ENCODE measurements at regions not wholly inside any gene's neighbourhood (a gene's known extent, or its start where the extent isn't known, plus 50 kb on each side); places are given as distances from the start of the nearest gene placed in this dataset.

DNA sequence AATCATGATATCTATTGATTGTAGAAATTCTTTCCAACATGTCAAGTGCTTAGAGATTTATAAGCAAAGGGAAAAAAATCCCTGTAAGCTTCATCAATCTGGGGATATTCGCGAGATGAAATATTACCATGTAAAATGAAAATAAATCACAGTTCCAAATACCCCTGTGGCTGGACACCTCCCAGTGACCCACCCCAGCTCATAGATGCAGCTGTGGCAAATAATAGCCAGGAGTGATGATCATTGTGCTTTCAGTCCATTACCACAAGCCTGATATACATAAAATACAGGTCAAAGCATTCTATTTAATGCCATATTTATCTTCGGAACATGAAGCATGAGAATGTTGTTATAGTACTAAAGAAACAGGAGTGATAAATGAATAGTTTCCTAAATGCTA lies 274.9 kb upstream of the LRRC7 start:
- Histone ChIP-seq H4K91ac (ENCODE audit: low read depth, low read length) (no peak overlapping the region), H3K4me1 (ENCODE audit: control insufficient read depth in 1 of 2, insufficient read depth in 2 of 2, low read length in 2 of 2) (no peaks in the 10 kb centered on the region), H2AK5ac (ENCODE audit: low read length) (no peak overlapping the region), H3K4me3 (ENCODE audit: low read depth, low read length) (no peak overlapping the region), H3K23ac (ENCODE audit: low read length) (no peak overlapping the region), H2BK5ac (ENCODE audit: low read depth, low read length, poor library complexity) (no peak overlapping the region), H3K14ac (ENCODE audit: low read length) (no peak overlapping the region), H4K8ac (ENCODE audit: low read depth, low read length) (no peak overlapping the region), H3K4me2 (ENCODE audit: low read length) (no peak overlapping the region), H4K12ac (ENCODE audit: low read depth, low read length) (no peak overlapping the region), H3K18ac (ENCODE audit: low read length) (no peak overlapping the region), H3K79me2 (ENCODE audit: control insufficient read depth, insufficient read depth, low read length, poor library complexity) (no peaks in the 10 kb centered on the region), H3K9me3 (ENCODE audit: insufficient read depth, low read depth, low read length) (no peaks in the 10 kb centered on the region), H3K9ac (ENCODE audit: low read length) (no peak overlapping the region), H3K27ac (ENCODE audit: low read depth, low read length) (no peak overlapping the region), H3K27me3 (ENCODE audit: insufficient read depth, low read length) (no peaks in the 10 kb centered on the region), H2BK12ac (ENCODE audit: low read length) (no peak overlapping the region), H3K79me1 (ENCODE audit: low read length) (no peaks in the 10 kb centered on the region), H3K4ac (ENCODE audit: low read depth, low read length) (no peak overlapping the region), H2BK120ac (ENCODE audit: insufficient read depth, low read length, poor library complexity) (no peak overlapping the region), H3K36me3 (ENCODE audit: control insufficient read depth in 1 of 2, insufficient read depth in 2 of 2, low read length in 2 of 2) (no peaks in the 10 kb centered on the region), H2AFZ (ENCODE audit: insufficient read depth, low read length, poor library complexity) (no peak overlapping the region)
- no CpG with 5 or more reads among the region's 3 CpGs for WGBS (ENCODE audit: extremely low coverage, insufficient coverage, insufficient read length)
- DNase-seq: no peak

DNA sequence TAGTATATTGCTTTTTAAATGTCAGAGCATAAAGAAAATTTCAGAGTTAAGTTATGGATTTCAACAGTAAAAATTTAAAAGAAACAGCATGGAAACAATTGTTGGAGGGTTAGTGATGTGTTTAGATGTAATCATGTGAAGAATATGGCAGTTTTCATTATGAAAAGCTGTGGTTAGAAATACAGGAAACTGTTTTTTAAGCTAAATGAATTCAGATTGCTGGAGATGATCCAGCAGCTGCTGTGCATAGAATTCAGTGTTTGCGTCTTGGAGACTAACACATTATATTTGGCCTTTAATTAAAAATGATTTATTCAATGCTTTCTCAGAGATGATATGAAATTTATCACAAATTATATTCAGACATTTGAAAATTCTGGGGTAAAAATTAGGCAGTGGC lies 273.6 kb upstream of the LRRC7 start:
- Histone ChIP-seq H3K27me3 (ENCODE audit: insufficient read depth, low read length) (no peaks in the 10 kb centered on the region), H2AK5ac (ENCODE audit: low read length) (no peak overlapping the region), H3K27ac (ENCODE audit: low read depth, low read length) (no peak overlapping the region), H4K12ac (ENCODE audit: low read depth, low read length) (no peak overlapping the region), H2BK120ac (ENCODE audit: insufficient read depth, low read length, poor library complexity) (no peak overlapping the region), H3K36me3 (ENCODE audit: control insufficient read depth in 1 of 2, insufficient read depth in 2 of 2, low read length in 2 of 2) (no peaks in the 10 kb centered on the region), H3K79me2 (ENCODE audit: control insufficient read depth, insufficient read depth, low read length, poor library complexity) (no peaks in the 10 kb centered on the region), H2BK12ac (ENCODE audit: low read length) (no peak overlapping the region), H2BK5ac (ENCODE audit: low read depth, low read length, poor library complexity) (no peak overlapping the region), H4K8ac (ENCODE audit: low read depth, low read length) (no peak overlapping the region), H4K91ac (ENCODE audit: low read depth, low read length) (no peak overlapping the region), H3K4me1 (ENCODE audit: control insufficient read depth in 1 of 2, insufficient read depth in 2 of 2, low read length in 2 of 2) (no peaks in the 10 kb centered on the region), H2AFZ (ENCODE audit: insufficient read depth, low read length, poor library complexity) (no peak overlapping the region), H3K79me1 (ENCODE audit: low read length) (no peaks in the 10 kb centered on the region), H3K14ac (ENCODE audit: low read length) (no peak overlapping the region), H3K9me3 (ENCODE audit: insufficient read depth, low read depth, low read length) (no peaks in the 10 kb centered on the region), H3K23ac (ENCODE audit: low read length) (no peak overlapping the region), H3K9ac (ENCODE audit: low read length) (no peak overlapping the region), H3K4ac (ENCODE audit: low read depth, low read length) (no peak overlapping the region), H3K18ac (ENCODE audit: low read length) (no peak overlapping the region), H3K4me3 (ENCODE audit: low read depth, low read length) (no peak overlapping the region), H3K4me2 (ENCODE audit: low read length) (no peak overlapping the region)
- DNase-seq: no peak
- WGBS (ENCODE audit: extremely low coverage, insufficient coverage, insufficient read length): no CpG with 5 or more reads among the region's 1 CpG

DNA sequence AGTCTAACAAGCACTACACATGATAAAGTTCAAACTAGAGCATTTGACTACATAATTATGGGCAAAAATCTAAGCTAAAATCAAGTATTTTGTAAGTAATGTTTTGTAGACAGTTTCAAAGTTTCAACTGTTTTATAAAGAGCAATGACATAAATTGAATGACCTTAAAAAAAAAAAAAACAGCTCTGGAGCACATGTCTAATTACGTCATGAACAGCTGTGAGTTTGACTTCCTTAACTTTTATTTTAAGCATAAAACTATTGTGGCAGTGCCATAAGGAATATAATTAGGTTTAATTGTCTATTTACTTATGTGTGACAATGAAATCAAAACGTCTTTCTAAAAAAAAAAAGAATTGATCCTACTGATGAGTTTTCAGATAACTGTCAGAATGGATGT lies 272.5 kb upstream of the LRRC7 start:
- Histone ChIP-seq H3K9me3 (ENCODE audit: insufficient read depth, low read depth, low read length) (no peaks in the 10 kb centered on the region), H3K36me3 (ENCODE audit: control insufficient read depth in 1 of 2, insufficient read depth in 2 of 2, low read length in 2 of 2) (no peaks in the 10 kb centered on the region), H3K79me1 (ENCODE audit: low read length) (no peaks in the 10 kb centered on the region), H2BK5ac (ENCODE audit: low read depth, low read length, poor library complexity) (no peak overlapping the region), H4K91ac (ENCODE audit: low read depth, low read length) (no peak overlapping the region), H2BK120ac (ENCODE audit: insufficient read depth, low read length, poor library complexity) (no peak overlapping the region), H2BK12ac (ENCODE audit: low read length) (no peak overlapping the region), H3K23ac (ENCODE audit: low read length) (no peak overlapping the region), H3K4me2 (ENCODE audit: low read length) (no peak overlapping the region), H2AFZ (ENCODE audit: insufficient read depth, low read length, poor library complexity) (no peak overlapping the region), H3K27me3 (ENCODE audit: insufficient read depth, low read length) (no peaks in the 10 kb centered on the region), H3K4me1 (ENCODE audit: control insufficient read depth in 1 of 2, insufficient read depth in 2 of 2, low read length in 2 of 2) (no peaks in the 10 kb centered on the region), H3K14ac (ENCODE audit: low read length) (no peak overlapping the region), H3K27ac (ENCODE audit: low read depth, low read length) (no peak overlapping the region), H4K8ac (ENCODE audit: low read depth, low read length) (no peak overlapping the region), H3K79me2 (ENCODE audit: control insufficient read depth, insufficient read depth, low read length, poor library complexity) (no peaks in the 10 kb centered on the region), H4K12ac (ENCODE audit: low read depth, low read length) (no peak overlapping the region), H2AK5ac (ENCODE audit: low read length) (no peak overlapping the region), H3K4me3 (ENCODE audit: low read depth, low read length) (no peak overlapping the region), H3K4ac (ENCODE audit: low read depth, low read length) (no peak overlapping the region), H3K9ac (ENCODE audit: low read length) (no peak overlapping the region), H3K18ac (ENCODE audit: low read length) (no peak overlapping the region)
- DNase-seq: no peak
- WGBS (ENCODE audit: extremely low coverage, insufficient coverage, insufficient read length): no CpG with 5 or more reads among the region's 2 CpGs

DNA sequence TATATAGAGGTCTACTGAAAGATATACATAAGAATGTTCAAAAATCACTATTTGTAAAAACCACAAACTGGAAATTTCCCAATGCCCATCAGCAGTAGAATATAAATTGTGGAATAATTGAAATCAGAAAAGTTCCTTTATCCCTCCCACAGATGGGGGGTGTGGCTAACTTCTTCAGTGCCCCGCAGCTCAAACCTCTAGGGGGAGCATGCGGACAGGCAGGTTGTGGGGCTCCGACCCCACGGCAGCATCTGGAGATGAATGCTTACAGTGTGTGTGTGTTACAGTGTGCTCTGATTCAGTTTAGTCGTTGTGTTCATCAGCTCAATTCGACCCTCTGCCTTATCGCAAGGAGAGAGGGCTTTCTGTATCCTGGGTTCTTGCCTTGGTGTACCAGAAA lies 262.1 kb upstream of the LRRC7 start:
- no peak overlapping the region for H2AFZ ChIP-seq (ENCODE audit: insufficient read depth, low read length, poor library complexity)
- H3K79me1 ChIP-seq (ENCODE audit: low read length): no peaks in the 10 kb centered on the region
- no peak overlapping the region for H2BK120ac ChIP-seq (ENCODE audit: insufficient read depth, low read length, poor library complexity)
- H3K36me3 ChIP-seq (ENCODE audit: control insufficient read depth in 1 of 2, insufficient read depth in 2 of 2, low read length in 2 of 2): no peaks in the 10 kb centered on the region
- H3K4ac ChIP-seq (ENCODE audit: low read depth, low read length): no peak overlapping the region
- no CpG with 5 or more reads among the region's 7 CpGs for WGBS (ENCODE audit: extremely low coverage, insufficient coverage, insufficient read length)
- no peak overlapping the region for H4K12ac ChIP-seq (ENCODE audit: low read depth, low read length)
- no peak overlapping the region for H3K9ac ChIP-seq (ENCODE audit: low read length)
- H3K27ac ChIP-seq (ENCODE audit: low read depth, low read length): no peak overlapping the region
- peak; percentile 4 to 14 for DNase-seq
- H2BK12ac ChIP-seq (ENCODE audit: low read length): no peak overlapping the region
- no peaks in the 10 kb centered on the region for H3K4me1 ChIP-seq (ENCODE audit: control insufficient read depth in 1 of 2, insufficient read depth in 2 of 2, low read length in 2 of 2)
- H2AK5ac ChIP-seq (ENCODE audit: low read length): no peak overlapping the region
- no peaks in the 10 kb centered on the region for H3K9me3 ChIP-seq (ENCODE audit: insufficient read depth, low read depth, low read length)
- no peaks in the 10 kb centered on the region for H3K27me3 ChIP-seq (ENCODE audit: insufficient read depth, low read length)
- H4K8ac ChIP-seq (ENCODE audit: low read depth, low read length): no peak overlapping the region
- H3K14ac ChIP-seq (ENCODE audit: low read length): no peak overlapping the region
- no peak overlapping the region for H3K18ac ChIP-seq (ENCODE audit: low read length)
- no peak overlapping the region for H3K4me2 ChIP-seq (ENCODE audit: low read length)
- H3K4me3 ChIP-seq (ENCODE audit: low read depth, low read length): no peak overlapping the region
- no peak overlapping the region for H4K91ac ChIP-seq (ENCODE audit: low read depth, low read length)
- H3K79me2 ChIP-seq (ENCODE audit: control insufficient read depth, insufficient read depth, low read length, poor library complexity): no peaks in the 10 kb centered on the region
- no peak overlapping the region for H3K23ac ChIP-seq (ENCODE audit: low read length)
- no peak overlapping the region for H2BK5ac ChIP-seq (ENCODE audit: low read depth, low read length, poor library complexity)

Data from trophoblast cell (in vitro differentiated cells and primary cell).